ENCODE measurements at regions not wholly inside any gene's neighbourhood (a gene's known extent, or its start where the extent isn't known, plus 50 kb on each side); places are given as distances from the start of the nearest gene placed in this dataset.

GRCh38 chr3:107443461-107443860 lies 66.2 kb downstream of the CCDC54 start:
- FAIRE-seq (no peak), DNase-seq (ENCODE audit: low read depth in 1 of 2, low spot score in 2 of 2) (no peak)
- Histone ChIP-seq H4K20me1 (replicated peaks in 1 of 2; ENCODE audit: control insufficient read depth in 1 of 2, insufficient read depth in 2 of 2, low read length in 2 of 2) (no peaks in the 10 kb centered on the region), H2AFZ (ENCODE audit: low read length) (no peak overlapping the region), H3K4me1 (replicated peaks in 1 of 4; ENCODE audit: control insufficient read depth in 3 of 4, insufficient read depth in 4 of 4, low read length in 3 of 4) (peaks cover 0 to 3% (median 2%) of the 10 kb centered on the region in 4 experiments; a peak in 3 of 7 replicates), H3K4ac (replicated peaks; ENCODE audit: insufficient read length, low read depth, low read length) (no peak overlapping the region), H3K9ac (replicated peaks in 1 of 4; ENCODE audit: extremely low read depth in 1 of 4, low read depth in 3 of 4, low read length in 3 of 4) (no peak overlapping the region), H3K79me2 (ENCODE audit: control insufficient read depth in 1 of 2, insufficient read depth in 2 of 2, low read length in 2 of 2) (no peaks in the 10 kb centered on the region), H3K23ac (ENCODE audit: insufficient read length) (no peak overlapping the region), H3K27ac (ENCODE audit: low read depth, low read length) (no peak overlapping the region), H2BK12ac (ENCODE audit: low read depth, low read length) (no peak overlapping the region), H2BK20ac (ENCODE audit: low read length) (no peak overlapping the region), H3K36me3 (ENCODE audit: control insufficient read depth in 2 of 4, insufficient read depth in 4 of 4, low read length in 3 of 4) (no peaks in the 10 kb centered on the region), H3K56ac (replicated peaks; ENCODE audit: insufficient read length, low read depth, low read length) (no peak overlapping the region), H3K14ac (ENCODE audit: insufficient read length) (no peak overlapping the region), H3K4me3 (ENCODE audit: extremely low read depth in 1 of 4, insufficient read depth in 2 of 4, low read depth in 3 of 4, low read length in 4 of 4) (no peak overlapping the region), H3K27me3 (replicated peaks in 1 of 4; ENCODE audit: control insufficient read depth in 3 of 4, extremely low read depth in 1 of 4, insufficient read depth in 3 of 4, low read length in 3 of 4) (no peaks in the 10 kb centered on the region), H2BK5ac (ENCODE audit: low read depth, low read length) (no peak overlapping the region), H4K5ac (ENCODE audit: insufficient read length, low read depth, low read length) (no peak overlapping the region), H3K18ac (ENCODE audit: extremely low read depth, low read length) (no peak overlapping the region), H2BK15ac (ENCODE audit: low read length) (no peak overlapping the region), H3K79me1 (ENCODE audit: low read depth, low read length) (no peaks in the 10 kb centered on the region), H3K9me3 (ENCODE audit: insufficient read depth in 2 of 2, low read depth in 1 of 2, low read length in 1 of 2) (no peaks in the 10 kb centered on the region), H3K4me2 (ENCODE audit: insufficient read depth in 1 of 2, low read depth in 2 of 2, low read length in 2 of 2) (no peak overlapping the region), H2AK5ac (ENCODE audit: low read depth, low read length) (no peak overlapping the region), H3K23me2 (ENCODE audit: low read depth, low read length) (no peaks in the 10 kb centered on the region), H2BK120ac (replicated peaks; ENCODE audit: low read depth, low read length) (no peak overlapping the region), H4K8ac (ENCODE audit: extremely low read depth, insufficient read depth, low read length) (no peak overlapping the region), H4K91ac (replicated peaks; ENCODE audit: insufficient read length, low read length) (no peak overlapping the region)
- ChIA-PET POLR2A (ENCODE audit: partially characterized antibody) (no interaction called here), CTCF (ENCODE audit: partially characterized antibody) (interaction anchor here (1.0 to 2.2 kb wide), 3 partner anchors 10 to 14 kb away, joined by 3 to 8 read pairs (median 7); no protein-coding TSS in a partner anchor)
- 90% methylated on average over 2 of the region's 2 CpGs; no CpG with 5 or more reads in 1 of the 2 experiments for WGBS, 2 experiments (ENCODE audit: extremely low coverage in 1 of 2, insufficient coverage in 1 of 2, insufficient read length in 1 of 2, insufficient replicate concordance in 2 of 2, low coverage in 1 of 2, low lambda C conversion rate in 2 of 2, missing lambda C conversion rate in 1 of 2)
- TF ChIP-seq POU5F1 (IDR thresholded peaks at IDR 0.05; ENCODE audit: low read depth, low read length) (no peak), NANOG (IDR thresholded peaks at IDR 0.05; ENCODE audit: insufficient read depth, low read depth, low read length, poor library complexity, severe bottlenecking) (no peak), SIN3A (conservative IDR thresholded peaks at IDR 0.05 in 1 of 2, IDR thresholded peaks at IDR 0.05 in 1 of 2; ENCODE audit: low read depth in 1 of 2, low read length in 2 of 2) (no peak), SUZ12 (IDR thresholded peaks at IDR 0.05; ENCODE audit: low read length) (no peak), CBX8 (IDR thresholded peaks at IDR 0.05; ENCODE audit: borderline replicate concordance, low read depth, low read length) (no peak), RXRA (IDR thresholded peaks at IDR 0.05; ENCODE audit: insufficient read depth, low read depth, low read length) (no peak)
- TF ChIP-seq, protein P1, sequence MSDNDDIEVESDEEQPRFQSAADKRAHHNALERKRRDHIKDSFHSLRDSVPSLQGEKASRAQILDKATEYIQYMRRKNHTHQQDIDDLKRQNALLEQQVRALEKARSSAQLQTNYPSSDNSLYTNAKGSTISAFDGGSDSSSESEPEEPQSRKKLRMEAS (IDR thresholded peaks at IDR 0.05), result no peak

Data from H1 (cell line).